Neural progenitor cell (in vitro differentiated cells): ENCODE measurements at regions not wholly inside any gene's neighbourhood (a gene's known extent, or its start where the extent isn't known, plus 50 kb on each side); places are given as distances from the start of the nearest gene placed in this dataset.

Experiments
- DNase-seq: peaks from one replicate; pipeline ENCODE4 v3.0.0-alpha.2; 2016; ENCODE audit warnings: low spot score
- H2AFZ ChIP-seq: fragments of 200-600 bp; sonication (generic); replicated peaks from 2 replicates; pipeline ENCODE4 v1.6.1; 2016; ENCODE audit warnings: antibody characterized with exemption
- H3F3A ChIP-seq: fragments of 200-600 bp; sonication (generic); 2 replicates; pipeline ENCODE4 v1.6.1; 2016; ENCODE audit warnings: antibody characterized with exemption, low read depth
- H3K27ac ChIP-seq: fragments of 200-600 bp; sonication (generic); 2 replicates; pipeline ENCODE4 v1.5.1; 2016; ENCODE audit warnings: mild to moderate bottlenecking
- H3K27me3 ChIP-seq: fragments of 200-600 bp; sonication (generic); 2 replicates; pipeline ENCODE4 v1.6.1; 2016; ENCODE audit warnings: mild to moderate bottlenecking, moderate library complexity
- H3K36me3 ChIP-seq: fragments of 200-600 bp; sonication (generic); 2 replicates; pipeline ENCODE4 v1.5.1; 2016
- H3K4me1 ChIP-seq: fragments of 200-600 bp; sonication (generic); 2 replicates; pipeline ENCODE4 v1.6.1; 2016; ENCODE audit warnings: mixed run types
- H3K4me2 ChIP-seq: fragments of 200-600 bp; sonication (generic); 2 replicates; pipeline ENCODE4 v1.6.1; 2016
- H3K4me3 ChIP-seq: fragments of 200-600 bp; sonication (generic); 2 replicates; pipeline ENCODE4 v1.5.1; 2016
- H3K79me2 ChIP-seq: fragments of 200-600 bp; sonication (generic); 2 replicates; pipeline ENCODE4 v1.6.1; 2016; ENCODE audit warnings: low read depth
- H3K9ac ChIP-seq: fragments of 200-600 bp; sonication (generic); 2 replicates; pipeline ENCODE4 v1.6.1; 2016
- H3K9me3 ChIP-seq: fragments of 200-600 bp; sonication (generic); 2 replicates; pipeline ENCODE4 v1.5.1; 2016; ENCODE audit warnings: low read depth
- H4K20me1 ChIP-seq: fragments of 200-600 bp; sonication (generic); 2 replicates; pipeline ENCODE4 v1.6.1; 2016; ENCODE audit warnings: low read depth
- H3K27ac Mint-ChIP-seq: 3 replicates; pipeline ENCODE4 v1.8.0; 2021; ENCODE audit warnings: mixed read lengths
- H3K27me3 Mint-ChIP-seq: 2 replicates; pipeline ENCODE4 v1.8.0; 2022; ENCODE audit warnings: low read depth, mild to moderate bottlenecking, inconsistent platforms, moderate library complexity, mixed read lengths; ENCODE audit not compliant: insufficient read depth
- H3K36me3 Mint-ChIP-seq: 3 replicates; pipeline ENCODE4 v1.8.0; 2021; ENCODE audit warnings: mixed read lengths
- H3K4me1 Mint-ChIP-seq: 3 replicates; pipeline ENCODE4 v1.8.0; 2021; ENCODE audit warnings: mixed read lengths
- H3K4me3 Mint-ChIP-seq: 3 replicates; pipeline ENCODE4 v1.8.0; 2021; ENCODE audit warnings: mild to moderate bottlenecking, moderate library complexity, mixed read lengths
- H3K9me3 Mint-ChIP-seq: 3 replicates; pipeline ENCODE4 v1.8.0; 2020; ENCODE audit warnings: mixed read lengths
- EZH2 ChIP-seq: fragments of 200-600 bp; sonication (generic); IDR thresholded peaks from 2 replicates; pipeline ENCODE4 v1.6.1; 2017; ENCODE audit warnings: antibody characterized with exemption, mild to moderate bottlenecking, moderate library complexity
- EZH2phosphoT487 ChIP-seq: fragments of 200-600 bp; sonication (generic); IDR thresholded peaks from 2 replicates; pipeline ENCODE4 v1.6.1; 2017; ENCODE audit warnings: antibody characterized with exemption
- TF ChIP-seq, protein P1 (sequence below): fragments of 200-600 bp; sonication (generic); IDR thresholded peaks from 2 replicates; pipeline ENCODE4 v1.5.1; 2017; ENCODE audit warnings: antibody characterized with exemption, mild to moderate bottlenecking

DNA sequence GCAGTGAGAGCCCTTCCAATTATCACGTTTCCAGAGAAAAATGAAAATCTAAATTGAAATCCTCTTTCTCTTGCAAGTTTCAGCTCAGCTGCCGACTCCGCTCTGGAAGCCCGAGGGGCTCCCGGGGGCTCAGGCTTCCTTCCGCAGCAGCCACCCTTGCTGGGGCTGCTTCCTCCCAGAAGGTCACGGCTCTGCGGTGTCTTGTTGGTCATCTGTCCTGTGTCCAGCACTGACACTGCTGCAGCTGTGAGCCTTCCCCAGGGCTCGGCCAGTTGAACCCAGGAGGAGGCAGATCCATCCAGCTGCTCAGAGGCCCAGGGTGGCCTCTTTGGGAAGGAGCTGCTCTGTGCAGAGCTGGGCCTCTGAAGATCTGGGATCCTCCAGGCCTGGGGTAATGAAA is 1337.2 kb downstream of the TBC1D22A start:
- Histone ChIP-seq H3K9ac (no peak overlapping the region), H3K9me3 (no peaks in the 10 kb centered on the region), H3K36me3 (no peaks in the 10 kb centered on the region), H3K4me3 (no peak overlapping the region), H4K20me1 (no peaks in the 10 kb centered on the region), H3F3A (no peaks in the 10 kb centered on the region), H3K4me1 (no peaks in the 10 kb centered on the region), H3K27ac (no peak overlapping the region), H3K4me2 (no peak overlapping the region), H3K27me3 (no peaks in the 10 kb centered on the region), H2AFZ (no peak overlapping the region), H3K79me2 (no peaks in the 10 kb centered on the region)
- H3K36me3 Mint-ChIP-seq = no peaks in the 10 kb centered on the region
- peaks cover 2% of the 10 kb centered on the region for H3K9me3 Mint-ChIP-seq
- peaks cover 8% of the 10 kb centered on the region for H3K27me3 Mint-ChIP-seq
- H3K27ac Mint-ChIP-seq = no peak overlapping the region
- no peak for DNase-seq
- no peak overlapping the region for H3K4me3 Mint-ChIP-seq
- TF ChIP-seq, protein P1, sequence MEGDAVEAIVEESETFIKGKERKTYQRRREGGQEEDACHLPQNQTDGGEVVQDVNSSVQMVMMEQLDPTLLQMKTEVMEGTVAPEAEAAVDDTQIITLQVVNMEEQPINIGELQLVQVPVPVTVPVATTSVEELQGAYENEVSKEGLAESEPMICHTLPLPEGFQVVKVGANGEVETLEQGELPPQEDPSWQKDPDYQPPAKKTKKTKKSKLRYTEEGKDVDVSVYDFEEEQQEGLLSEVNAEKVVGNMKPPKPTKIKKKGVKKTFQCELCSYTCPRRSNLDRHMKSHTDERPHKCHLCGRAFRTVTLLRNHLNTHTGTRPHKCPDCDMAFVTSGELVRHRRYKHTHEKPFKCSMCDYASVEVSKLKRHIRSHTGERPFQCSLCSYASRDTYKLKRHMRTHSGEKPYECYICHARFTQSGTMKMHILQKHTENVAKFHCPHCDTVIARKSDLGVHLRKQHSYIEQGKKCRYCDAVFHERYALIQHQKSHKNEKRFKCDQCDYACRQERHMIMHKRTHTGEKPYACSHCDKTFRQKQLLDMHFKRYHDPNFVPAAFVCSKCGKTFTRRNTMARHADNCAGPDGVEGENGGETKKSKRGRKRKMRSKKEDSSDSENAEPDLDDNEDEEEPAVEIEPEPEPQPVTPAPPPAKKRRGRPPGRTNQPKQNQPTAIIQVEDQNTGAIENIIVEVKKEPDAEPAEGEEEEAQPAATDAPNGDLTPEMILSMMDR = no peak
- TF ChIP-seq EZH2 (no peak), EZH2phosphoT487 (no peak)
- peaks cover 23% of the 10 kb centered on the region for H3K4me1 Mint-ChIP-seq

DNA sequence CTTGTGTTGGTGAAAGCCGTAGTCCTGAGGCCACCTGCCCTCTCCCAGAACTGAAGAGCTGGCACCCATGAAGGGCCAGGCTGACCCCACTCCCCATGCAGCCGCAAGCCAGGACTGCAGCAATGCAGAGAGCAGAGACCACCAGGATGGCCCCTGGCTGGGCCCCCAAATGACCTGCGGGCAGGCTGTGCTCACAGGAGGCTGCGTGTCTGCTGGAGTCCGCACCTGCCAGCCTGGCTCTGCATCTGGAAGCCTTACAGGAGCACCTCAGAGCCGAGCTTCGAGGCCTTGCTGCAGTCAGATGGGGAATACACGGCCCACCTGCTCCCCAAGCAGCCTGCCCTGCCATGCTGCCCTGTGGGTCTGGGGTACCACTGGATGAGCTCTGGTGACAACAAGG is 1336.8 kb downstream of the TBC1D22A start:
- Mint-ChIP-seq H3K4me3 (no peak overlapping the region), H3K27ac (no peak overlapping the region), H3K4me1 (peaks cover 23% of the 10 kb centered on the region), H3K9me3 (peaks cover 2% of the 10 kb centered on the region), H3K27me3 (peaks cover 8% of the 10 kb centered on the region), H3K36me3 (no peaks in the 10 kb centered on the region)
- no peak for DNase-seq
- Histone ChIP-seq H3K9me3 (no peaks in the 10 kb centered on the region), H3K4me2 (no peak overlapping the region), H2AFZ (no peak overlapping the region), H3K79me2 (no peaks in the 10 kb centered on the region), H3K9ac (no peak overlapping the region), H3K4me3 (no peak overlapping the region), H3F3A (no peaks in the 10 kb centered on the region), H3K27me3 (no peaks in the 10 kb centered on the region), H3K36me3 (no peaks in the 10 kb centered on the region), H3K4me1 (no peaks in the 10 kb centered on the region), H4K20me1 (no peaks in the 10 kb centered on the region), H3K27ac (no peak overlapping the region)
- TF ChIP-seq, protein P1 = no peak
- no peak for TF ChIP-seq EZH2phosphoT487
- TF ChIP-seq EZH2 = no peak

DNA sequence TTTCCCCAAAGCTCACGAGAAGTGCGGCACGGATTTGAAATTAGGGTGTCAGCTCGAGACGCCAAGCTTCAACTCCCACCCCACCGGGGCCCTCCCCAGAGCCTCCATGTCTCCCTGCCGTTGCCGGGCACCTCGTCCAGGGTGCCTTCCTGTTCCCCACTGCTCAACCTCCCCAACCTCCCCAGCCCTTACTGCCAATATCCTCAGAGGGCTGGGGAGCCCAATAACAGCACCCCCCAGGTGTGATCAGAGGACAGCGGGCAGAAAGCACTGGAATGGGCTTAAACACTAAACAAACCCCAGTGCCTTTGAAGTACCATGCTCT is 1336.4 kb downstream of the TBC1D22A start:
- no peak overlapping the region for H3K27ac Mint-ChIP-seq
- TF ChIP-seq EZH2 (no peak), EZH2phosphoT487 (no peak)
- TF ChIP-seq, protein P1 = no peak
- Histone ChIP-seq H3K9ac (no peak overlapping the region), H3K27me3 (no peaks in the 10 kb centered on the region), H3K4me2 (no peak overlapping the region), H3K79me2 (no peaks in the 10 kb centered on the region), H3K4me1 (no peaks in the 10 kb centered on the region), H2AFZ (no peak overlapping the region), H3K36me3 (no peaks in the 10 kb centered on the region), H3F3A (no peaks in the 10 kb centered on the region), H4K20me1 (no peaks in the 10 kb centered on the region), H3K9me3 (no peaks in the 10 kb centered on the region), H3K27ac (no peak overlapping the region), H3K4me3 (no peak overlapping the region)
- H3K9me3 Mint-ChIP-seq = peaks cover 2% of the 10 kb centered on the region
- peaks cover 21% of the 10 kb centered on the region for H3K4me1 Mint-ChIP-seq
- H3K27me3 Mint-ChIP-seq = peaks cover 9% of the 10 kb centered on the region
- H3K4me3 Mint-ChIP-seq = no peak overlapping the region
- no peak for DNase-seq
- H3K36me3 Mint-ChIP-seq = no peaks in the 10 kb centered on the region
